ENCODE measurements at regions not wholly inside any gene's neighbourhood (a gene's known extent, or its start where the extent isn't known, plus 50 kb on each side); places are given as distances from the start of the nearest gene placed in this dataset.

DNA sequence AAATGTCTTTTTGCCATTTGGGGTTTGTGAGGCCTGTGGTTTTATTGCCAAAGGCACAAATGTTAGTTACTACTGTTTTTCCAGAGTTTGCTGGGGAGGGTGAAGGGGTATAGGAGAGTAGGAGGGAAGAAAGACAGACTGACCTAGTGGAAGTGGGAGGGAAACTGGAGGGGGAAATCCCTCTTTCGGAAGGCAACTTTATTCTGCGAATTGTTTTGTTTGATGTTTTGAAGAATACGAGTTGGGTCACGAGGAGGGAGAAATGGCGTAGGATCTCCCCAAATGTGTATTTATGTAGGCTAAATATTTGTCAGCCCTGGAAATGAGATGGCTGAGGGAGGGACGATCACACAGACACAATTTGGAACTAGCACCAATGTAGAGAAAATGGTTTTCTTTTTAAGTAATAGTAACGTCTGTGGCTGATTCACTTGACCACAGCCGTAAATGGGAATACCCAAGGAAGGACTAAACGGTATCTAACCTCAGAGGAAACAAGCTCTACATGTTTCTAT is 172.3 kb downstream of the ICOS start:
- Histone ChIP-seq H3K4me1 (ENCODE audit: control insufficient read depth, extremely low read depth, insufficient read depth, low read length) (no peaks in the 10 kb centered on the region), H3K27ac (ENCODE audit: control insufficient read depth, insufficient read depth, low read length) (no peak overlapping the region), H3K4me2 (ENCODE audit: control insufficient read depth, extremely low read depth, insufficient read depth, low read depth, low read length) (no peak overlapping the region), H3K9me3 (ENCODE audit: control insufficient read depth, low read depth, low read length) (no peaks in the 10 kb centered on the region), H3K9ac (ENCODE audit: control insufficient read depth, extremely low read depth, insufficient read depth, low read length) (no peak overlapping the region), H3K9me1 (ENCODE audit: control insufficient read depth, extremely low read depth, insufficient read depth, low read length) (no peaks in the 10 kb centered on the region), H3K4me3 (ENCODE audit: control insufficient read depth in 2 of 3, extremely low read depth in 1 of 3, insufficient read depth in 2 of 3, low read depth in 1 of 3, low read length in 3 of 3) (no peak overlapping the region), H3K79me2 (ENCODE audit: control insufficient read depth, insufficient read depth, low read length) (no peaks in the 10 kb centered on the region), H2AFZ (ENCODE audit: control insufficient read depth, low read length) (no peak overlapping the region), H3K36me3 (ENCODE audit: control insufficient read depth in 2 of 2, extremely low read depth in 1 of 2, insufficient read depth in 2 of 2, low read length in 2 of 2) (no peaks in the 10 kb centered on the region), H4K20me1 (ENCODE audit: control insufficient read depth, extremely low read depth, insufficient read depth, low read length) (no peaks in the 10 kb centered on the region), H3K27me3 (ENCODE audit: control insufficient read depth, extremely low read depth, insufficient read depth, low read length) (peaks cover 7% of the 10 kb centered on the region)
- DNase-seq (ENCODE audit: low read depth, low spot score) (no peak), FAIRE-seq (no peak)
- TF ChIP-seq, protein P1, sequence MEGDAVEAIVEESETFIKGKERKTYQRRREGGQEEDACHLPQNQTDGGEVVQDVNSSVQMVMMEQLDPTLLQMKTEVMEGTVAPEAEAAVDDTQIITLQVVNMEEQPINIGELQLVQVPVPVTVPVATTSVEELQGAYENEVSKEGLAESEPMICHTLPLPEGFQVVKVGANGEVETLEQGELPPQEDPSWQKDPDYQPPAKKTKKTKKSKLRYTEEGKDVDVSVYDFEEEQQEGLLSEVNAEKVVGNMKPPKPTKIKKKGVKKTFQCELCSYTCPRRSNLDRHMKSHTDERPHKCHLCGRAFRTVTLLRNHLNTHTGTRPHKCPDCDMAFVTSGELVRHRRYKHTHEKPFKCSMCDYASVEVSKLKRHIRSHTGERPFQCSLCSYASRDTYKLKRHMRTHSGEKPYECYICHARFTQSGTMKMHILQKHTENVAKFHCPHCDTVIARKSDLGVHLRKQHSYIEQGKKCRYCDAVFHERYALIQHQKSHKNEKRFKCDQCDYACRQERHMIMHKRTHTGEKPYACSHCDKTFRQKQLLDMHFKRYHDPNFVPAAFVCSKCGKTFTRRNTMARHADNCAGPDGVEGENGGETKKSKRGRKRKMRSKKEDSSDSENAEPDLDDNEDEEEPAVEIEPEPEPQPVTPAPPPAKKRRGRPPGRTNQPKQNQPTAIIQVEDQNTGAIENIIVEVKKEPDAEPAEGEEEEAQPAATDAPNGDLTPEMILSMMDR (optimal IDR thresholded peaks at IDR 0.05 in 1 of 3, IDR thresholded peaks at IDR 0.05 in 1 of 3, conservative IDR thresholded peaks at IDR 0.05 in 1 of 3; ENCODE audit: extremely low read depth in 1 of 3, insufficient read depth in 2 of 3, low read length in 3 of 3), result no peak
- no peak for TF ChIP-seq EZH2 (IDR thresholded peaks at IDR 0.05; ENCODE audit: low read length)
- dilution Hi-C loops (cut with MboI; ENCODE audit: extremely low pct_ligation_motif_present, low sequenced_read_pairs), result no loop called here

DNA sequence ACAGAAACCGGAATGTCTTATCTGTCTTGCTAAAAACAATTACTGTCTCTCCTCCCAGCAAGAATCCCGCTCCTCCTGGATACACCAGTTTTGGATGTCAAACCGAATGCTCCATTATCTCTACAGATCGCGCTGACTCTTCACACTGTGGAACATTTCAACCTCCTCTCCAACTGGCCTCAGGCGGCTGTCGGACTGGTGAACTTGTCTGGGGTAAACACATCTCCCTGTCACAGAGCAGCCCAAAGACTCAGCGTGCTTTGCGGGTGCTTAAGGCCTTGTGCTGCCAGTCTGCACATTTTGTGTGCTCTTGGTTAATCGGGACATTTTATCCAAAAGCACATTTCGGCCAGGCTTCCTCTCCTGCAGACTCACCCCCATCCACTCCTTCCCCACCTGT is 173.1 kb downstream of the ICOS start:
- no peak overlapping the region for H2AFZ ChIP-seq (ENCODE audit: control insufficient read depth, low read length)
- dilution Hi-C loops (cut with MboI; ENCODE audit: extremely low pct_ligation_motif_present, low sequenced_read_pairs), result no loop called here
- H3K36me3 ChIP-seq (ENCODE audit: control insufficient read depth in 2 of 2, extremely low read depth in 1 of 2, insufficient read depth in 2 of 2, low read length in 2 of 2), result no peaks in the 10 kb centered on the region
- no peaks in the 10 kb centered on the region for H3K9me3 ChIP-seq (ENCODE audit: control insufficient read depth, low read depth, low read length)
- no peak overlapping the region for H3K27ac ChIP-seq (ENCODE audit: control insufficient read depth, insufficient read depth, low read length)
- TF ChIP-seq, protein P1 (optimal IDR thresholded peaks at IDR 0.05 in 1 of 3, IDR thresholded peaks at IDR 0.05 in 1 of 3, conservative IDR thresholded peaks at IDR 0.05 in 1 of 3; ENCODE audit: extremely low read depth in 1 of 3, insufficient read depth in 2 of 3, low read length in 3 of 3), result no peak
- no peak for TF ChIP-seq EZH2 (IDR thresholded peaks at IDR 0.05; ENCODE audit: low read length)
- H3K4me1 ChIP-seq (ENCODE audit: control insufficient read depth, extremely low read depth, insufficient read depth, low read length), result no peaks in the 10 kb centered on the region
- FAIRE-seq, result no peak
- no peak overlapping the region for H3K4me2 ChIP-seq (ENCODE audit: control insufficient read depth, extremely low read depth, insufficient read depth, low read depth, low read length)
- H3K79me2 ChIP-seq (ENCODE audit: control insufficient read depth, insufficient read depth, low read length), result no peaks in the 10 kb centered on the region
- H3K9ac ChIP-seq (ENCODE audit: control insufficient read depth, extremely low read depth, insufficient read depth, low read length), result no peak overlapping the region
- H4K20me1 ChIP-seq (ENCODE audit: control insufficient read depth, extremely low read depth, insufficient read depth, low read length), result no peaks in the 10 kb centered on the region
- no peaks in the 10 kb centered on the region for H3K9me1 ChIP-seq (ENCODE audit: control insufficient read depth, extremely low read depth, insufficient read depth, low read length)
- H3K27me3 ChIP-seq (ENCODE audit: control insufficient read depth, extremely low read depth, insufficient read depth, low read length), result peaks cover 7% of the 10 kb centered on the region
- DNase-seq (ENCODE audit: low read depth, low spot score), result no peak
- no peak overlapping the region for H3K4me3 ChIP-seq (ENCODE audit: control insufficient read depth in 2 of 3, extremely low read depth in 1 of 3, insufficient read depth in 2 of 3, low read depth in 1 of 3, low read length in 3 of 3)

Measured in keratinocyte (primary cell).